Ovary (tissue), 3 donors: ENCODE measurements at regions not wholly inside any gene's neighbourhood (a gene's known extent, or its start where the extent isn't known, plus 50 kb on each side); places are given as distances from the start of the nearest gene placed in this dataset.

ENCODE experiments used
- CTCF ChIP-seq, 3 donors: fragments of 450-650 bp in 2 of 3; fragments of 200-600 bp in 1 of 3; IDR thresholded peaks; one replicate each; pipeline versions ENCODE4 v1.5.1 to v1.8.0; 2016 to 2022; ENCODE audit warnings: antibody characterized with exemption in 3 of 3, mild to moderate bottlenecking in 1 of 3
- EP300 ChIP-seq: sonication (generic); formaldehyde crosslinking; IDR thresholded peaks from one replicate; pipeline ENCODE4 v1.6.1; 2017; ENCODE audit warnings: antibody characterized with exemption
- POLR2A ChIP-seq: fragments of 450-650 bp; IDR thresholded peaks from one replicate; pipeline ENCODE4 v1.6.1; 2017; ENCODE audit warnings: antibody characterized with exemption, mild to moderate bottlenecking, moderate library complexity
- donor health status: DM: no; HTN: no; CAD: no.

- TF ChIP-seq CTCF (IDR thresholded peaks at IDR 0.05) (no peak), POLR2A (no peak), EP300 (no peak)
Observed at GRCh38 chr15:66886686-66887273, 178.6 kb upstream of the SMAD3 start.
